NCI-H526 treated with DMSO at 0.1 percent for 48 hours (cell line): ENCODE measurements at regions not wholly inside any gene's neighbourhood (a gene's known extent, or its start where the extent isn't known, plus 50 kb on each side); places are given as distances from the start of the nearest gene placed in this dataset.
A peak's percentile ranks its signal among the peaks of the same experiment; 100 is the strongest.

Source experiments
- DNase-seq: peaks from one replicate; lab custom pipeline; 2025; lab: John Stamatoyannopoulos, UW

DNA sequence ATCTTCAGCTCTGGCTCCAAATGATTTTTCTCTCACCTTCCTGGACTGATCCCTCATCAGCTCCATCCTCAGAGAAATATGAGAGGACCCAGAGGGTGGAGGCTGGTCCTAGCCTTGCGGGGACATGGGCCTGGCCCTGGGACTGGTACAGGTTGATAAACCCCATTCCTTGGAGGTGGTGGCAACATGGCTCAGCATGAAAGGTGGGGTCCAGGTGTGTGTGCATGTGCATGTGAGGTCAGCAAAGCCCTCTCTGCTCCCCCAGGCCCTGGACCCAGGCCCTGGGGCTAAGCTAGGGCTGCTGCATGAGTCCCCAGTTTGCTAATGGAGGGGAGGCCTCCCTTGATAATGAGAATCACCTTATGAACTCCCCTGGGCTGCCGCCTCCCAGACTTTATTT lies 363.1 kb downstream of the MATN1 start:
- DNase-seq: no peak

DNA sequence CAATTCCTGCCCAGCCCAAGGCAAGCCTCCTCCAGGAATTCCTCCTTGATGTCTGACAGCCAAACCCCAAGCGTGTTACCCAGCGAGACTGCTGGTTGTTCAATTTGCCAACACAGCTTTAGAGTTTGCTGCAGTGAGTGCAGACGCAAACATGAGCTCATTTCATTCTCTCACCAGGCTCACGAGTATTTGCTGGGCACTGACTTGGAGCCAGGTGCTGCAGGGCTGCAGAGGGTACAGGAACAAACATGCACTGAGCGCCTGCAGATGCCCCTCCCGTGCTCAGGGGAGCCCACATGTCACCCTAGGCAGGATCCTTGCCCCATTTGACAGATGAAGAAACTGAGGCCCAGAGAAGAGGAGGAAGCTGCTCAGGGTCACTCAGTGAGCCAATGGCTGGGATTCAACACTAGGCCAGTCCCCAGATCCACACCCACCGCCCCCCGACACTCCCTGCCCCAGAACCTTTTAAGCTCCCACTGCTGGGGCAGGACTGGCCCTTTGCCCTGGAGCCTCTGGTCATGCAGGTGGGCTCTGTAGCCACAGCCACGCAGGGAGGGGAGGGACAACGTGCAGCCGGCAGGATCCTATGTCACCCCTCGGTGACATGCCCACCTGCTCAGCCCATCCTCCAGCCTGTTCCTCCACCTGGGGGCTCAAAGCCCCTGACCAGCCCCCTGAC lies 363.7 kb downstream of the MATN1 start:
- no peak for DNase-seq

DNA sequence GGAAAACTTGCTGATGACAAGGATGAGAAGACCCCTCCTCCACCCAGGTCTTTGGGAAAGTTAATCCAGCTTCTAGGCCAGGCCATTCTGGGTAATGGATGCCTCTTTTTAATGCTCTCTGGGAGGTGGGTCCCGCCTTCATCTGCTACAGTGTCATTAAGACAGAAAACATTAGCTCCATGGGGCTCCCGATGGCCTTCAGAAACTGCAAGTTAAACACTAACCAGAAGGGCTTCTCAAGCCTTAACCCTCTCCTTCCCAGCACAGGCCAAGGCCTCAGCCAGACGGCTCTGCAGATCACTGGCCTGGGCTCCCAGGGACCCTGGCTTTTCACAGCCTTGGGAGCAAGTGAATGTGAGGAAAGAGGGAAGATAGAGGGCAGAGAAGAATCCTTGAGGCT lies 364.9 kb downstream of the MATN1 start:
- DNase-seq: no peak

DNA sequence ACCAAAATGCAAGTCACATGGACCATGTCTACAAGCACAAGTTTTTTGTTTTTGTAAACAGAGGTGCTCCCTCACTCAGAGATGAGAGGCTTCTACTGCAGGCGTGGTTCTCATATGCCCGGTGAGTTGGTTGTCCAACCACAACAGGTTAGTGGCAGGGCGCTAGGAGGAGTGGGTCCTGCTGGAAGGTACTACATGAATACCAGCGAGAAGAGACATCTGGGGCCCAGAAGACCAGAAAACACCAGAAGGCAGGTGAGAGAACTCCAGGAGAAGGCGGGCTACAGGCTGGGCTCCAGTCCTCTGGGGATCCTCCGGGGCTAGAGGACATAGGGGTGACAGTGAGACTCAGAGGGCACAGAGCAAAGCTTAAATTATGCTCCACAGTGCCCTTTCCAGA lies 366.5 kb downstream of the MATN1 start:
- DNase-seq: no peak

DNA sequence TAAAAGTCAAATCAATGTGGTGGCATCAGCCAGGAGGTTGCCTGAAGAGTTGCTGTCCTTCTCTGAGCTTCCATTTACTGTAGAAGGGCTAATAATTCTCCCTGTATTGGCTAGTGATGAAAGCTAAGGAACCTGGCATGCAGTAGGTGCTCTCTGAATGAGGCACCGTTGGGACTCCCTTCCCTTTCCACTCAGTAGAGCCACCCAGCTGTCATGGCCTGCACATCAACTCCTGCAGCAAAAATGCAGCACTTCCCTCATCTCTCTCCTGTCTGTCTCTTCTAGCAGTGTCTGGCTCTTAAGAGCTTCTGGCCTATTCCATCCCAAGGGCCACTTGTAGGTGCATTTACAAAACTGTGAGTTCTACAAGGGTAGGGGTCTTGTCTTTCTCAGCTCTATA lies 369.0 kb downstream of the MATN1 start:
- no peak for DNase-seq

DNA sequence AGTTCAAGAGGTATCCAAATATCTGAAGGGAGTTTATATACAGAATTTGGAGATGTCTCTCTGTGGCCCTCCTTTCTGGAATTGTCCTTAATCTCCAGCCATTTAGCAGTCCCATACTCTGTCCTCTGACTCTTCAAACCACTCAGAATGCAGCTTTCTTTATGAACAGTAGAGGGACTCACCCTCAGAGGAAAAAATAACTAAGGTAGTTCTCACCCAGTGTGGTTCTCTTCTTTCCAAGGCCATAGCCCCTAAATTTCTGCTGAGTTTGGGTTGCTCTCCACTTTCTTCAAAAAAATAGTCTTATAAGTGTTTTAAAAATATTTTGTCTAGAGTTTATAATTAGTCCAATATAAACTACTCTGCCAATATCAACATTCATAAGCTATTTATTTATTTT lies 369.7 kb downstream of the MATN1 start:
- DNase-seq: no peak

DNA sequence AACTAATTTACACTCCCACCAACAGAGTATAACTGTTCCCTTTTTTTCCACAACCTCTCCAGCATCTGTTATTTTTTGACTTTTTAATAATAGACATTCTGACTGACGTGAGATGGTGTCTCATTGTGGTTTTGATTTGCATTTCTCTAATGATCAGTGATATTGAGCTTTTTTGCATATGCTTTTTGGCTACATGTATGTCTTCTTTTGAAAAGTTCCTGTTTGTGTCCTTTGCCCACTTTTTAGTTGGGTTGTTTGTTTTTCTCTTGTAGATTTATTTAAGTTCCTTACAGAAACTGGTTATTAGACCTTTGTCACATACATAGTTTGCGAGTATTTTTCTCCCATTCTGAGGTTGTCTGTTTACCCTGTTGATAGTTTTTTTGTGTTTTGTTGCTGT lies 375.2 kb downstream of the MATN1 start:
- DNase-seq: no peak

DNA sequence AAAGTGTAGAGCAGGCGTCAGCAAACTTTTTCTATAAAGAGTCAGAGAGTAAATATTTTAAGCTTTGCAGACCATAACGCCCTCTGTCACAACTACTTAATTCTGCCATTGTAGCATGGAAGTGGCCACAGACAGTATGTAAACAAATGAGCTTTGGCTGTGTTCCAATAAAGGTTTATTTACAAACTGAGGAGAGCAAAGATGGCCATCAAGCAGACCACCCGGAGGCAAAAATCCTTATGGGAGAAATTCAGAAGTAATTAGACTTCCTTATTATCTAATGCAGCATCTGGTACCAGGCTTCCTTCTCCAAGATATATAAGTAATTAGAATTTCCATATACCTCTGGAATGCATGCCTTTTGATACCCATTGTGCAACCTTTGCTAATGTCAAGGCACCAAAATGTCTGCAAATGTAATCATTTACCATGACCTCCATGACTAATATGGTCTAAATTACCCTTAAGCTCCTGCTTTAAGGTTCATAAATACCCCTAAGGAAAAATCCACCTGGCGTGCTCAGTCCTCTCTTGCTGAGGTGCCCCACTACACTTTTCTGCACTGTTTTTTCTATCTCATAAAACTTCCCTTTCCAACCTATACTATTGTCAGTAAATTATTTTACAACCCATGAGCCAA lies 377.8 kb downstream of the MATN1 start:
- peak; percentile 20 for DNase-seq

DNA sequence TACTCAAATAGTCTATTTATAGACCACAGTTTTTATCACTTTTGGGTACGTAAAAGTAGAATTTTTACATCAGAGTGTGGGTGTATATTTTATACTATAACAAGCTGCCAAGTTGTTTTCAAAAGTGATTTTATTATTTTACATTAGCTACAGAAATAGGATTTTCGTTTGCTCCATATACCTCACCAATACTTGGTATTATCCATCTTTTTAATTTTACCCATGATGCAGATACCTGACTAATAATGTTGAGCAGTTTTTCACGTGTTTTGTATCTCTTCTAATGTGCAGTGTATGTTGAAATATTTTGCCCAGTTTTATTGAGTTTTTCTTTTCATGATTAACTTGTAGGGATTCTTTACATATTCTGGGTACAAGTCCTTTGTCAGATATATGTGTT lies 379.8 kb downstream of the MATN1 start:
- no peak for DNase-seq

DNA sequence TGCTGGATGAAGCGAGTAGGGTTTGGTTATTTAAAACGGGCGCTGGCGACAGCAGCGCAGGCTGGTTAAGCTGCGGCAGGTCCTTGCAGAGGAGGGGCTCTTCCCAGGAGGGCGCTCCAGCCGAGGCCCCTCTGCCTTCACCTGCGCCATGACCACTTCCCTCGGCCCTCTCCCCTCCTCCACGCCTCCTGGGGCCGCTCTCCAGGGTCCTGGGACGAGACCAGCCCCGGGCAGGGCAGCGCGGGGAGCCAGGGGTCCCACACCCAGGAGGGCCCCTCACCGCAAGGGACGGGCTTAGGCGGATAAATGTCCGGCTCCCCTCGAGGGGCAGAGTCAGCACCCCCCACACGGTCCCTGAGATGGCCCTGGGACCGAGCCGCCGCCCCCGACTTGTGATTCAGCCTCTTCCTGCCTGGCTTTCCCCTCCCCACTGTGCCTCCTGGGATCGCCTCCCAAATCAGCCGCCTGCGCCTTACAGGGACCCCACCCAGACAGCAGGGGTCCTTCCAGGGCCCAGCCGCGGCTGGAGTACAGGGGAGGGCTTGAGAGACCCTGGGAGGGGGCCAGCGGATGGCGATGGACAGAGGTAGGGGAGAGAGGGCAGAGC lies 380.7 kb downstream of the MATN1 start:
- DNase-seq: no peak

DNA sequence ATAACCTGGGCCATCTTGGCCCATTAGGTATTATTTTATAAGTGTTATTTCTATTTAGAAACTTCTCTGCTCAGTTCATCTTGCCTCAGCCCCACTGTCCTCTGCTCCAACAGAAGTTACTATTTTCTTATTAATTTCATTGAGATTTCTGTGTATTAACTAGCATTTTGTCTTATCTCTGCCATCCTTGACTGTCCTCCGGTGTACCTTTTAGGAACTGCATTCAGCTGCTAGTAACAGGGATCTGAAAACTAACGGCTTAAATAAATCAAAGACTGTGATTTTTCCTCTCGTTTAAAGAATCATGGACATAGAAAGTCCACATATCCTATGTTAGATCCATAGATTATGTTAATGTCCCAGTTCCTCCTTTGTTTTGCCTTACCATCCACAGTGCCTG lies 382.5 kb downstream of the MATN1 start:
- DNase-seq: no peak

DNA sequence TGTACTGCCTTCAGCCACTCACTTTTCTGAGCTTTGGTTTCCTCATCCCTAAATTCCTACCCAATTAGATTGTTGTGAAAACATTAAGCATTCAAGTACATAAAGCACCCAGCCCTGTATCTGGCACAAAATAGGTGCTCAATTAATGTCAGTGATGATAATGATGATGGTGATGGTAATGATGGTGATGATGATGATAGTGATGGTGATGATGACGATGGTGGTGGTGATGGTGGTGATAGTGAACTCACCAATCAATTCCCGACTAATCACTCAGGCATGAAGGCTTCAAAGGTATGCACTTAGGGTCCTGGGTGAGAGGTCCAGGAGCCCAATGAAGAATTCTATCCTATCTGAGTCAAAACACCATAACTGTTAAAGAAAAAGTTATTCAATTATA lies 383.5 kb downstream of the MATN1 start:
- DNase-seq: no peak

DNA sequence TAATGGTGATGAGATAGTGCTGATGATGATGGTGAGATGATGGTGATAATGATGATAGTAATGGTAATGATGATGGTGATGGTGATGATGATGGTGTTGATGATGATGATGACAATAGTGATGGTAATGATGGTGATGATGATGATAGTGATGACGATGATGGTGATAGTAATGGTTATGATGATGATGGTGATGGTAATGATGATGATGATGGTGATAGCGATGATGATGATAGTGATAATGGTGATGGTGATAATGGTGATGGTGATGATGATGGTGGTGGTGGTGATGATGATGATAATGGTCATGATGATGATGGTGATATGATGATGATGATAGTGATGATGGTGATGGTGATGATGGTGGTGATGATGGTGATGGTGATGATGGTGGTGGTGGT lies 384.6 kb downstream of the MATN1 start:
- no peak for DNase-seq

DNA sequence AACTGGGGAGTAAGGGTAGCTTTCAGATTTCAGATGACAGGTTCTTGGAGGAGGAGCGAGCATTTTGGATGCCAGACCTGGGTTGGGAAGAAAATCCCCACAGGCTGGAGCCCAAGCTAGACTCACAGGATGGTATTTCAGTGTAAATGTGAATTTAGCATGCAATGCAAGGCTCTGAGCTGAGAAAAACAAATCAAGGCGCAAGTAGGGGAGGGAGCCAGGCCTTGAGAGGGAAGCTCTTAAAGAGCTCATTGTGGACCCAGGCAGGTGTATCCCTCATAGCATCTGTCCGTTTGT lies 386.1 kb downstream of the MATN1 start:
- DNase-seq: no peak

DNA sequence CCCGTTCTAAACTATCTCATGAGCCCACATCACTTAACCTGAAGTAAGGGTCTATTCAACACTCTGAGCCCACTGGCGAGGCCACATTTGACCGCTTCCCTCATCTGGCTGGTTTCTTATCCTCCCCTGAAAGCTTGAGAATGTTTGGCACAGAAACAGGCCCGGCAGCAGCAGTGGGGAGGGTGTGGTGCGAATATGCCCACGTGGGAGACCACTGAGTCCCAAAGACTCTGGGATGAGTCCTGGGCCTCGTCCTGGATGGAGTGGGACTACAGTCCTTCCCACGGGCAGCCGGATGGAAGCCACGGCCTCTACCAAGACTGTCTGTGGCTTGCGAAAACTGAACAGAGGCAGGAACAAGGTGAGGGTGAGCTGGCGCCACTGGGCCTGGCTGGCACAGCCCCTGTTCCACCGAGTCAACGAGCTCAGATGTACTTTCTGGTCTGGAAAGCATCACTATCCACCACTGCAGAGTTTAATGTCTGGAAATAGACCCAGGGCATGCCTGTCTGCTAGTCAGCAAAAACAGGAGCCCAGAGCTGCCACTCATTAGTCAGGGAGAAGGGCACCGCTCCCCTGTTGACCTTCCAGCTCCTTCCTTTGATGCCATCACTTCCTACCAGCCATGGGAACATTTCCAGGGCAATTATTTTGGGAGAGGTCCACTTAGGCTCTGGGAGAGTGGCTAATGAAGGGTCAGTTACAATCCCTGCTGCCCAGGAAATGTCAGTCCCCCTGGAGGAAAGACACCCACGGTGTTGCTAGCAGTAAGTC lies 386.6 kb downstream of the MATN1 start:
- DNase-seq: no peak

DNA sequence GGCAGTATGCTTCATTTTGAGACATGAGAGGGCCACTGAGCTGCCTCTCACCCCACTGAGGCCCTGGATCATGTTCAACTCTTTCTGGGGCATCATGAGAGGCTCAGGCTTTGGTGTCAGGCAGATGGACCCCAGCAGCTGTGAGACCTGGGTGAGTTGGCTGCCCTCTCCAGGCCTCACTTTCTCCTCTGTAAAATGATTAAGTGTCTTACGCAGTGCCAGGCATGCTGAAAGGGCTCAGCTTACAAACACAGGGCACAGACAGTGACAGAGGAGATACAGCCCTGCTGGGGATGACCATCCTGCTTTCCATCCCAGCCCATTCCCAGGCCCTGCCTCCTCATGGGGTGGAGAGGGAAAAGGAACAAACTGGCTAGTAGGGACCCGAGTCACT lies 387.4 kb downstream of the MATN1 start:
- DNase-seq: no peak

DNA sequence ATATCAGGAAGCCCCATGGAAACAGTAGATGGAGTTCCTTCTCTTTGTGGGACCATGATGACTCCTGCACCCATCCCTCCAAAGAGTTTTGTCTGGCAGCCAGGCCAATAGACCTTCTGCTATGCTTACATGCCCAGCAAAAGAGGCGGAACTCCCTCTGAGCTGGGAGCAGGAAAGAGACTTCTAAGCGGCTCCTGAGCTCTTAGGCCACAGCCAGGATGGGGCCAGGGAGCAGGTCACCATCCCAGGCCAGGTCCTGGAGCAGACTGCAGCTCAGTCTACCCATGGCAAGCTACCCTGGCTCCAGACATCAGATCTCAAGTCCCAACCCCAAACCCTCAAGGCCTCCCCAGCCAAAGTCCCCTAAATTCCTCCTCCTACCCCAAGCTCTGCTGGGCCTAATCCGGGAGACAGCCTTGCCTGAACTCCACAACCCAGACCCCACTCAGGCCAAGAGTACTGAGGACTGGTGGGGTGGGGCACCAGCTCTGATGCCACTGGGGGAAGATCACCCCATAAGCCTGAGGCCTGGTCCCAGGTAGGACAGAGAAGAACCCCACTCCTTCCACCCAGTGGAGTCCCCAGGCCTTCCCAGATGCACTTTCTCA lies 387.9 kb downstream of the MATN1 start:
- no peak for DNase-seq

DNA sequence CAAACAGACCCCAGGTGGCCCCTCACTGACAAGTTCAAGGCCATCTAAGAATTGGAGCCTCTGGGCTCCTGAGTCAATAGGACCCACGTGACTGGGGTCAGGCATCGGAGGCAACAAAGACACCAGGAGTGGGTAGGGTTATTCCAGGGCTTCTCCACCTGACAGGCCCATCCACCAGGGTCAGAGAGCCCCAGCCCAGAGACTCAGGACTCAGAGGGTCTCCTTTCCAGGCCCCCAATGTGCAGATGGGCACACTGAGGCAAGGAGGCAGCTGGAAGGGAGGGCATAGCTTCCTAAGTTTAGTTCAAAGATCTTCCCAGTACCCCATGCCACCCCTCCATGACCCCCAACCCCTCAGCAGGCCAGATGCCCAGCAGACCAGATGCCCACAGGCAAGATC lies 388.6 kb downstream of the MATN1 start:
- no peak for DNase-seq

DNA sequence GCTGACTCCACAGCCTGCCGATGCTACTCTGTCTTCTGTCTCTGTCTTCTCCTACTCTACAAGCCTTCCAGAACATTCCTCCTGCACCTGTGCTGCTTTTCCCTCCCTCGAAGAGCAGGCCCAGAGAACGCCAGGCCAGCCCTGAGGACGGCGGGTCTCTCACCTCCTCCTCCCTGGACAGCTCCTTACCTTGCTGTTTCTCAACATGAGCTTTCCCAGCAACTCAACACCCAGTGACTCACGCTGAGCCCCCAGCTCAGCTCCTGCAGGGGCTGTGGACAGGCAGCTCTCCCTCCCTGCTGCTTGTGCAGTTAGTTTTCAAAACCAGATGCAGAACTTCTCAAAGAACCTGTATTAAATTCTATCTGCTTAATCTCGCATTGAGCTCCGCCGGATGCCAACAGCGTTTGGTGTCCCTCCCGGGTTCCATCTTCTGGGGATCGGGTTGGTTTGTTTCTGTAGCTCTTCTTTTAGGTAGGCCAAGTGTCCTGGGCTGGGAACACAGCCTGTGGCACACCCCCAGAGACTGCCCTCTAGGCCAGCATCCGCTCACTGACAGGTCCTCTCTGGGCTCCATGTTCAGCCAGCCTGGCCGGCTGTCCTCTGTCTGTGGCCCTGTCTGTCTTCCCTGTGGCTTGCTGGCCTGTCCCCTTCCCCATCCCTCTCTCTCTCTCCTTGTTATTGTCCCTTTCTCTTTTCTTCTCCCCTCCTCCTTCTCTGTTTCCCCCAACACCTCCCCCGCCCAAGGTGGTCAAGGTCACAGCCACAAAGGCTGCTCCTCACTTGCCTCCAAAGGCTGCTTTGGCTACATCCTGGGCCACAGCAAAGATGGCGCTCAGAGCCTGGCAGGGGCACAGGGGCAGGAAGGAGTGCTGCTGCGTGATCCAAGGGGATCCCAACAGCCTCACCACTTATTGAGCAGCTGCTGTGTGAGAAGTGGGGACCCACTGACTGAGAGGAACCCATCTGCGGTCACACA lies 391.0 kb downstream of the MATN1 start:
- DNase-seq: no peak

DNA sequence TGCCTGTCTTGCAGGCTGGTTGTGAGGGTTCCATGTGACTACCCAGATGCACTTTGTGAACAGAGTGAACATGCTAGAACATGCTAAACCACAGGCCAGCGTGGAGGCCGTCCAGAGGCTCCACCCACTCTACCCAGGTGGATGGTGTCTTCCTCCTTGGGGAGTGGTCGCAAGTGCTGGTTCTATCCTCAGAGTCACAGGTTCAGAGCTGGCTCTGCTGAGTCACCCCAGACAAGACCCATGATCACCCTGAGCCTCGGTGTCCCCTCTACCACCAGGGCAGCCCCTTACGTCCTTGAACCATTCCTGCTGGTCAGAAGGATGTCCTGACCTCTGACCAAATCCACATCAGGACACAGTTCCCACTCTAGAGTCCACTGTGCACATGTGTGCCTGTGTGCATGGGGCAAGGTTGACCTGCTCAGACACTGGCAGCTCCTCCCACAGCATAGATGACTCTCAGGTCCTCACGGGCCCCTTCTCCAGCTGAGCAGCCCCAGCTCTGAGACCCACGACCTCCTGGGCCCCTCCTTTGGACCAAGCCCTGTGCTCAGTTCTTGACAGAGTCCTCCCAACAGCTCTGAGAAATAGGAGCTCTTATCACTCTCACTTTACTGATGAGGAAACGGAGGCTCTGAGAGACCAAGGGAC lies 391.8 kb downstream of the MATN1 start:
- DNase-seq: no peak

DNA sequence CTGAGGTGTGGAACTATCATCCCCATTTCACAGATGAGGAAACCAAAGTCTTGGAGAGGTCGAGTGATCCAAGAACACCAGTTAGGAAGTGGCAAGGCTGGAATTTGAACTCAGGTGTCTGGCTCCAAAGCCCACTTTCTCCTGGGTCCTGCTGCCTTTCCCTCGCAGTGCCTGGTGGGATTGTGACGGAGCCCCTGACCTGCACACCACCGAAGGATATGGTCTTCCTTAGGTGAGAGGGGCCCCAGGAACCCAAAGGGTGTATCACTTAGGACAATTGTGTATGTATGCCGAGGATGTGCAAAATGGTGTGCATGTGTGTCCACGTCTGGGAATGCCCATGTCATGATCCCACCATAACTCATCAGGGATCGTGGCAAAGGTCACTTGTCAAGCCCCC lies 392.7 kb downstream of the MATN1 start:
- no peak for DNase-seq
